ENCODE measurements at regions not wholly inside any gene's neighbourhood (a gene's known extent, or its start where the extent isn't known, plus 50 kb on each side); places are given as distances from the start of the nearest gene placed in this dataset.

DNA sequence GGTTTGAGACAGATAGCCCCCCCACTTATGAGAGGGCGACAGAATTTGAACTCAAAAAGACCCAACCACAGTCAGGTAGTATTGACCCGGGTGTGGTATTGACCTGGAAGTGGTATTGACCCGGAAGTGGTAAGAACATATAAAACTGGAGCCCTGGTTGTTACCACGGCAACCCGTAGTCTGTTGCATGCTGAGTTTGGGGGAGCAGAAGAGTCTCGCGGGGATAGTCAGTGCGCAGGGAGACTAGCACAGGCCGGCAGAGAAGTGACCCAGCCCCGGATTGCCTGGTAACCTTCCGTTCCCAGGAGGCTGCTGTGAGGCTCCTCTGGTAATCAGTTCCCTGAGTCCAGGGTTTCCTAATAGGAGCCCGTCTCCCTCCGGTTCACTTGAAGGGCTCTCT, 96.2 kb downstream of the SNX5 start:
- Histone ChIP-seq H3K36me3 (replicated peaks; ENCODE audit: low read depth, low read length) (no peaks in the 10 kb centered on the region), H3K27me3 (ENCODE audit: low read depth, low read length) (peaks cover 46% of the 10 kb centered on the region), H3K4me2 (ENCODE audit: low read length) (no peak overlapping the region), H3K79me2 (ENCODE audit: low read length) (no peaks in the 10 kb centered on the region), H3K9me3 (ENCODE audit: insufficient read depth, low read length) (no peaks in the 10 kb centered on the region), H4K20me1 (ENCODE audit: insufficient read depth, low read length) (no peaks in the 10 kb centered on the region), H3K4me1 (ENCODE audit: low read length) (peaks cover 32% of the 10 kb centered on the region), H3K4me3 (ENCODE audit: low read length) (no peak overlapping the region), H3K27ac (ENCODE audit: low read length) (no peak overlapping the region), H3K9ac (ENCODE audit: low read length) (no peak overlapping the region), H2AFZ (ENCODE audit: low read depth, low read length) (no peak overlapping the region; the same call in 1 of the 2 replicates)
- TF ChIP-seq EZH2phosphoT487 (IDR thresholded peaks at IDR 0.05; ENCODE audit: low read depth): no peak
- TF ChIP-seq, protein P1, sequence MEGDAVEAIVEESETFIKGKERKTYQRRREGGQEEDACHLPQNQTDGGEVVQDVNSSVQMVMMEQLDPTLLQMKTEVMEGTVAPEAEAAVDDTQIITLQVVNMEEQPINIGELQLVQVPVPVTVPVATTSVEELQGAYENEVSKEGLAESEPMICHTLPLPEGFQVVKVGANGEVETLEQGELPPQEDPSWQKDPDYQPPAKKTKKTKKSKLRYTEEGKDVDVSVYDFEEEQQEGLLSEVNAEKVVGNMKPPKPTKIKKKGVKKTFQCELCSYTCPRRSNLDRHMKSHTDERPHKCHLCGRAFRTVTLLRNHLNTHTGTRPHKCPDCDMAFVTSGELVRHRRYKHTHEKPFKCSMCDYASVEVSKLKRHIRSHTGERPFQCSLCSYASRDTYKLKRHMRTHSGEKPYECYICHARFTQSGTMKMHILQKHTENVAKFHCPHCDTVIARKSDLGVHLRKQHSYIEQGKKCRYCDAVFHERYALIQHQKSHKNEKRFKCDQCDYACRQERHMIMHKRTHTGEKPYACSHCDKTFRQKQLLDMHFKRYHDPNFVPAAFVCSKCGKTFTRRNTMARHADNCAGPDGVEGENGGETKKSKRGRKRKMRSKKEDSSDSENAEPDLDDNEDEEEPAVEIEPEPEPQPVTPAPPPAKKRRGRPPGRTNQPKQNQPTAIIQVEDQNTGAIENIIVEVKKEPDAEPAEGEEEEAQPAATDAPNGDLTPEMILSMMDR (IDR thresholded peaks at IDR 0.05; ENCODE audit: low read depth, low read length): no peak

DNA sequence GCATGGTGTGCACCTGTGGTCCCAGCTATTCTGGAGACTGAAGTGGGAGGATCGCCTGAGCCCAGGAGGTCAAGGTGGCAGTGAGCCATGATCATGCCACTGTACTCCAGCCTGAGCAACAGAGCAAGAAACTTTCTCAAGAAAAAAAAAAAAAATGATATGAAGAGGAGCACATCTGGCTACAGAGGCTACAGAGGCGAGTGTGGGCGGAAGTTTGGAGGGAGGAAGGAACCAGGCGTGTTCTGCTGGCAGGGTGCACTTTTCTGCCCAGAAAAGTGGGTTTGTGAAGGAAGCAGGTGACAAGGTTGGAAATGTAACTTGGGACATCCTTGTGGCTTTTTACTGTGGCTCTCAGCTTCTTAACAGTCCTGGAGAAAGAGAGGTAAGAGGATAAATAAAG, 96.7 kb downstream of the SNX5 start:
- Histone ChIP-seq H4K20me1 (ENCODE audit: insufficient read depth, low read length) (no peaks in the 10 kb centered on the region), H3K79me2 (ENCODE audit: low read length) (no peaks in the 10 kb centered on the region), H3K4me2 (ENCODE audit: low read length) (no peak overlapping the region), H3K36me3 (replicated peaks; ENCODE audit: low read depth, low read length) (no peaks in the 10 kb centered on the region), H3K9ac (ENCODE audit: low read length) (no peak overlapping the region), H3K27me3 (ENCODE audit: low read depth, low read length) (peaks cover 52% of the 10 kb centered on the region), H3K4me1 (ENCODE audit: low read length) (peaks cover 27% of the 10 kb centered on the region), H3K27ac (ENCODE audit: low read length) (no peak overlapping the region), H3K4me3 (ENCODE audit: low read length) (no peak overlapping the region), H3K9me3 (ENCODE audit: insufficient read depth, low read length) (no peaks in the 10 kb centered on the region), H2AFZ (ENCODE audit: low read depth, low read length) (no peak overlapping the region; the same call in 1 of the 2 replicates)
- TF ChIP-seq, protein P1 (IDR thresholded peaks at IDR 0.05; ENCODE audit: low read depth, low read length): no peak

DNA sequence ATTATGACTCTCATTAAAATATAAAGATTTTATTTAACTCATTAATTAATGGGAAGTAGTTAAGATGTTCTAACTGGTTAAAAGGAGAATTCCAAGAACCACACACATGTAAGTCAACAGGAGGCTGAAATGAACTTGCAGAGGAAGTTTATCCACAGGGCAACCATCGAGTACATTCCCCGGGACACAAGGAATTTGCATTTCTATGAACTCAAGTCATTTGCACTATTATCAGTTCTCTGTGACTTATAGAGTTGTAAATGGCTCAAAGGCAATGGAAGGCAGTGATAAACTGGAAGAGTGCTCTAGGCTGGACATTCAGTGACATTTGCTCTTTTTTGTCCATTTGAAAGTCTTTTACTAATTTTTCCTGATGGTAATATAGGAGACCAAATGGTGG, 97.4 kb downstream of the SNX5 start:
- Histone ChIP-seq H3K9me3 (ENCODE audit: insufficient read depth, low read length) (no peaks in the 10 kb centered on the region), H3K79me2 (ENCODE audit: low read length) (no peaks in the 10 kb centered on the region), H2AFZ (ENCODE audit: low read depth, low read length) (no peak overlapping the region), H3K36me3 (replicated peaks; ENCODE audit: low read depth, low read length) (no peaks in the 10 kb centered on the region), H3K4me2 (ENCODE audit: low read length) (no peak overlapping the region), H4K20me1 (ENCODE audit: insufficient read depth, low read length) (no peaks in the 10 kb centered on the region), H3K27ac (ENCODE audit: low read length) (no peak overlapping the region), H3K4me1 (ENCODE audit: low read length) (peaks cover 20% of the 10 kb centered on the region), H3K4me3 (ENCODE audit: low read length) (no peak overlapping the region), H3K9ac (ENCODE audit: low read length) (no peak overlapping the region), H3K27me3 (ENCODE audit: low read depth, low read length) (peaks cover 59% of the 10 kb centered on the region)
- TF ChIP-seq, protein P1 (IDR thresholded peaks at IDR 0.05; ENCODE audit: low read depth, low read length): no peak
- no peak for TF ChIP-seq EZH2phosphoT487 (IDR thresholded peaks at IDR 0.05; ENCODE audit: low read depth)

DNA sequence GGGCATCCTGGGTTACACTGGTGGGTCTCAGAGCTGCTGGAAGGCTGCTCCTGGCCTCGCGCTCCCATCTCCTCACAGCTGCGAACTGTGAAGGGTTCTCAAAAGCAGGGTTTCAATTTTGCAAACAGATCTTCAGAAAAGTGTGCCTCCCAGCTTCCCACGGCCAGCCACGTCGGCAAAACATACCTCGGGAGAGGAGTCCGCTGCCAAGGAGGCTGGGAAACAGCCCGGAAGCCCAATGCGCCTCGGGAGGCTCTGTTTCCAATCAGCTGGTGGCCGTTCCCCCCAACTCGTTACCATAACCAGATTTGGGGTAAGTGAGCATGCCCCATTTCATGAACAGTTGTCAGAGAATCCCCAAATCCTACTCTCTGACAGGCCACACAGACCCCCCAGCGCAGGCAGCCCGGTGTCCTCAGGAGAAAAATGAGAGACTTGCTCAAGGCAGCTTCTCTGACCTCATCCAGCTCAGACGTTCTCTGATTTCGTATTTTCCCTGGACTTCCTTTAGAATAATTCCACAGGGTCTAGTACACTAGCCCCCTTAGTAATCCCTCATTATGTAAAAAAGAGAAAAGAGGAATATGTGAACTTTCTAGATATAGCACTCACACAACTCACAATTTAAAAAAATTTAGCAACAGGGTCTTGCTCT, 98.4 kb downstream of the SNX5 start:
- Histone ChIP-seq H3K4me1 (ENCODE audit: low read length) (peaks cover 10% of the 10 kb centered on the region), H3K36me3 (replicated peaks; ENCODE audit: low read depth, low read length) (no peaks in the 10 kb centered on the region), H3K9me3 (ENCODE audit: insufficient read depth, low read length) (no peaks in the 10 kb centered on the region), H3K27ac (ENCODE audit: low read length) (no peak overlapping the region), H4K20me1 (ENCODE audit: insufficient read depth, low read length) (no peaks in the 10 kb centered on the region), H3K79me2 (ENCODE audit: low read length) (no peaks in the 10 kb centered on the region), H2AFZ (ENCODE audit: low read depth, low read length) (no peak overlapping the region), H3K4me2 (ENCODE audit: low read length) (no peak overlapping the region), H3K9ac (ENCODE audit: low read length) (no peak overlapping the region), H3K4me3 (ENCODE audit: low read length) (no peak overlapping the region), H3K27me3 (ENCODE audit: low read depth, low read length) (peaks cover 62% of the 10 kb centered on the region)
- TF ChIP-seq, protein P1 (IDR thresholded peaks at IDR 0.05; ENCODE audit: low read depth, low read length): no peak
- no peak for TF ChIP-seq EZH2phosphoT487 (IDR thresholded peaks at IDR 0.05; ENCODE audit: low read depth)
